GM18507 (cell line): ENCODE measurements at regions not wholly inside any gene's neighbourhood (a gene's known extent, or its start where the extent isn't known, plus 50 kb on each side); places are given as distances from the start of the nearest gene placed in this dataset.
"Not testable (repeated sequence)": the region's sequence is repeated elsewhere in the genome, so short reads cannot be mapped to it uniquely, and the experiment has no call there.

Experiments
- DNase-seq: peaks from one replicate; pipeline ENCODE4 v3.0.0; 2011; ENCODE audit warnings: low read depth; ENCODE audit not compliant: insufficient read length; ENCODE audit errors: extremely low spot score
- FAIRE-seq: peaks from 2 replicates; lab custom pipeline; 2011; peaks lifted over from hg19 to GRCh38; lab: Jason Lieb, UNC

DNA sequence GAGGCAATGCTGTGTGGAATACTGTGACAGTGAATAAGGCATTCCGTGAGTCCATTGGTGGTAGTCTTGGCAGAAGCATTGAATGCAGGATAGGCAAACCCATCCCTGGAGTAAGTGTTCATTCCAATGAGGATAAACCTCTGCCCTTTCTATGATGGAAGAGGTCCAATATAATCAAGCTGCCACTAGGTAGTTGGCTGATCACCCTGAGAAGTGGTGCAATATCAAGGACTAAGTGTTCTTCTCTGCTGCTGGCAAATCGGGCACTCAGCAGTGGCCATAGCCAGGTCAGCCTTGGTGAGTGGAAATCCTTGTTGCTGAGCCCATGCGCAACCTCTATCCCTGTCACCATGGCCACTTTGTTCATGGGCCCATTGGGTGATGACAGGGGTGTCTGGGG, 70.1 kb downstream of the FBXO4 start:
- DNase-seq (no peak), FAIRE-seq (no peak)

DNA sequence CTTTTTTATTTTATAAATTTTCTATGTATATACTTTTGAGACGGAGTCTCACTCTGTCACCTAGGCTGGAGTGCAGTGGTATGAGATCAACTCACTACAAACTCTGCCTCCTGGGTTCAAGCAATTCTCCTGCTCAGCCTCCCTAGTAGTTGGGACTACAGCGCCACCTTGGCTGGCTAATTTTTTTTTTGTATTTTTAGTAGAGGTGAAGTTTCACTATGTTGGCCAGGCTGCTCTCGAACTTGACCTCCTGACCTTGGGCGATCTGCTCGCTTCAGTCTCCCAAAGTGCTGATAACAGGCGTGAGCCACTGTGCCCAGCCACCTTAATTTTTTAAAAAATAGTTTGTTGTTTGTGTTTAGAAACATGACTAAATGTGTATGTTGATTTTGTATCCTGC, 76.6 kb downstream of the FBXO4 start:
- no peak for DNase-seq
- no peak for FAIRE-seq

DNA sequence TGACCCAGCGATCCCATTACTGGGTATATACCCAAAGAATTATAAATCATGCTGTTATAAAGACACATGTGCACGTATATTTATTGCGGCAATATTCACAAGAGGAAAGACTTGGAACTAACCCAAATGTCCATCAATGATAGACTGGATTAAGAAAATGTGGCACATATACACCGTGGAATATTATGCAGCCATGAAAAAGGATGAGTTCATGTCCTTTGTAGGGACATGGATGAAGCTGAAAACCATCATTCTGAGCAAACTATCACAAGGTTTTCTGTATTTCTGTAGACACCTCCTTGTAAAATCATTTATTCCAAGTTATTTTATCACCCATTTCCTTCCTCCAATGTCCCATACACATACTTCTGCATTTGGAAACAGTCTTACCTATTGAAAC, 78.8 kb downstream of the FBXO4 start:
- FAIRE-seq, DNase-seq: not testable (repeated sequence)

DNA sequence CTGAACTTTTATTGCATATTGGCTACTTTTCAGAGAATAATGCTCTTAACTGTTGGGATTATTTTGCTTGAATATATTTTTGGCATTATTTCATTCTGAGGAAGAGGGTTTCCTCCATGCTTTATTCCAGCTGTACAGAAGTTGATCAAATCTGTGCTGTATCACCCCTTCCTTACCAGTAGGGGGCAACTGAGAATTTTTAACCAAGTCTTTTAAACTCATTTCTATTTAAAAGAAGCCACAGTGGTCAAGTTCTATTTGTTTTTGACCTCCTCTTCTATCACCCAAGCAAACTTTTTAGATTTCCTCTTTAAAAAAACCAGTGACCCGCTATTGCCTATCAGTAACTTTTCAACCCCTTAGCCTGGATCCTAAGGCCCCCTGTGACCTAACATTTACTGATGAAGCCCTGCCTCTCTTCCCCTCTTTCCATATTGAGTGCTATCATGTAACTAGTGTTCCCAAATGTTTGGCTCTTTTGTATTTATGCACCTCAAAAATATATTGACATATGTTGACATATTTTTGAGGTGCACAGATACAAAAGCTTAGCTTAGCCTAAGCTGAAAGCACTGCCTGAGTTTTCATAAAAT, 80.6 kb downstream of the FBXO4 start:
- no peak for DNase-seq
- peak; percentile 71 for FAIRE-seq

DNA sequence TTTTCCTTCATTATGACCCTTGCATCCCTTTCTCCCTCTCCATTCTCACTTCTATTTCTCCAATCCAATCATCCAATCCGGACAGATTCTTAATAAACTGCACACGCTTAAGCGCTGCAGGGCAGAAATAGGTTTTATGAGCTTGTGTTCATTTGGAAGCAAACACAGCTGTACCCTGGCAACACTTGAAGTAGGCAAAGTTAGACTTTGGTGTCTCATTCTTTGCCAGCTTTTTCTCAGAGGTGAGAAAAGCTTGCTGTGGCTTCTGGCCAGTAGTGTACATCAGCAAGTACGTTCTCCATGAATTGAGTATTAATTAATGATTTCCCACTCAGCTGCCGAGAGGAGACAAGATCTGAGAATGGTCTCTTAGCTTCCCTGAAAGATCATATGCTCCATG, 88.5 kb downstream of the FBXO4 start:
- DNase-seq, result no peak
- no peak for FAIRE-seq

DNA sequence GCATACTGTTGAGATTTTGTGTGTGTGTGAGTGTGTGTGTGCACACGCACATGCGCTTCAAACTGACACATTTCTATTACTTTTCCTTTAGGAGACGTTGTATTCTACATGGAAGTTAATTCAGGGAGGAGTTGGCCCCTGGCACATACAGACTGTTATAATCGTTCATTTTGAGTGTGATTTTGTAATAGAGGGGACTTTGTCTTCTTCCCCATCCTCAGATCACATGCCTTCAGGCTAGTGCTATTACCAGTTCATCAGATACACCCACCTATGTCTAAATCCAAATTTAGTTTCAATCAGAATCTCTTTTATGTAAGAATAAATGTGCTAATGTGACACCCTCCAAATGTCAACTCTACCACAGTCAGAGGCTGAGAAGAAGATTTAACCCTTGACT, 90.2 kb downstream of the FBXO4 start:
- FAIRE-seq (no peak), DNase-seq (no peak)

DNA sequence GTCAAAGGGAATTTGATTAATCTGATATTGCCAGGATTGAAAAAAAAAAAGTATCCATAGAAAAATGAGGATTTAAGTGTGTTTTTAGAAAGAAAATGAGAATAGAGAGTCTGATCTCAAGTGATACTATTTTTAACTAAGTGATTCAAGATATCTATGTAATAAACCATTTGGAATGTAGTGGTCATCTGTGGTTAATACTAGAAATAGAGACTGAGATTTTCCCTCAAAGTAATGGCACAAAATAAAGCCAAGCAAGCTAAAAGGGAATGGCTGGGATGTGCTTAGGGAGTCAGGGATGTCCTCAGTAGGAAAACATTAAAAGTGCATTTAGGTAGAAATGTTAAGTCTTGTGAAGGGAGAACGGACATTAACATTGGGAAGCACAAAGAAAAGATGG, 90.6 kb downstream of the FBXO4 start:
- DNase-seq (no peak), FAIRE-seq (no peak)

DNA sequence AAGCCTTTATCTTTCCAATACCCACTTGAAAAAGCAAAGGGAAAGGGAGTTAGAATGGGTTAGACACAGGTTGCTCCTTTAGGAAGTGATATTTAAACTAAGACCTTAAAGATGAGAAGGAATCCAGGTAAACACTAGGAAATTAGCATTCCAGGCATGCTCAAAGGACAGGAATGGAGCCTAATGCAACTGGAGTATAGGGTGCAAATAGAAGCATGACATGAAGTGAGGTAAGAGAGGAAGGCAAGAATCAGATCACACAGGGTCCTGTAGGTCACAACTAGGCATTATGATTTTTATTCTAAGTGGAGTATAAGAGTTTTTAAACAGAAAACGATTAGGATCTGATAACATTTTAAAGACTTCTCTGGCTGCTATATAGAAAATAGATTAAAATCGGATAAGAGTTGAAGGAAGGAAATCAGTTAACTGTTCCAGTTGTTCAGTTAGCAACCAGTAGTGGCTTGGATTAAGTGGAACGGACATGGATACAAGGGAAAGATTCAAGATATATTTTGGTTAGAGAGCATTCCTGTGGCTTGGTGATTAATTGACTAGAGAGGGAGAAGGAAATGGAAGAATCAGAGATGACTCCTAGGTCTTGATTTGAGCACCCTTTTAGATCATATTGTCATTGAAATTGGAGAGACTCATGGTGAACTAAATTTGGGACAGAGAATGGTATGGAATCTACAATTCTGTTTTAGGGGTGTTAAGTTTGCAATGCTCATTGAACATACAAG, 95.9 kb downstream of the FBXO4 start:
- DNase-seq (no peak), FAIRE-seq (no peak)

DNA sequence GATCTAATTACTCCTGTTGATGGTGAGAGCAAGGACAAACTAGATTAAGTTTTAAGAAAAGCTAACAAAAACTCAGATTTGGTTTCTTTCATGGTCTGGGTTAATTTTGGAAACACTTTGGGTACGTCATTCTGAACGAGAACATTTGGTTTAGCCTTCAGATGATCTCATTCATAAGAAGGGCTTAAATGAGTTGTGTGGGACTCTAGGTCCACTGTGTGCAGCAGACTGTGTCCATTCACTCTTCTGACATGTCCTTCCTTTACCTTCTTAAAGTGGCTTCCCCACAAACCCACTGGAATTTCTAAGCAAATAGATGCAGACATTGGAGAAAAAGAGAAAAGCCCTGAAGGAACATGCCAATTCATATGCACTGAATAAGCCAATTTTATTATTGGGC, 96.8 kb downstream of the FBXO4 start:
- FAIRE-seq (no peak), DNase-seq (no peak)

DNA sequence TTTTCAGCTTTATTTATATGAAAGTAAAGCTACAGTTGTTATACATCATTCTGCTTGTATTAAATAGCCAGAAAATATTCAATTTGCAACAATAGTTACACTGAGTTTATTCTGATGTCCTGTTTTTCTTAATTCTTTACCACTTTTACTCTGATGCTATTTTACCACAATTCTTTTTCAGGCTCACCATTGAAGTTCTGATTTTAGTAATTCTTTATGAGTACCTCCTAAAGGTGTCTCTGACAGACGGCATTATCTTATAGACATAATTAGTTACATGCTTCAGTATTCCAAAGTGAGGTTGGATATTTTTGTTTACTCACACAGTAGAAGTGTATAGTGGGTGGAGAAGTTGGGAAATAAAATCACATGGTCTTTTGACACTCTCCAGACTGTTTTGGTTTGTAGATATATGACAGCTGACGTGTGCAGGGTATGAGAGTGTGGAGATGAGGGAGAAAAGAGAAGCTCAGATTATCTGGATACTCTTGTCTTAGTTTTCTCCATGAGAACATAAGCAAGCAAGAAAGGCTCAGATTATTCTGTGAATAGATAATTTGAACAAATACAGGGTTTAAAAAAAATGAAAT, 97.4 kb downstream of the FBXO4 start:
- no peak for DNase-seq

DNA sequence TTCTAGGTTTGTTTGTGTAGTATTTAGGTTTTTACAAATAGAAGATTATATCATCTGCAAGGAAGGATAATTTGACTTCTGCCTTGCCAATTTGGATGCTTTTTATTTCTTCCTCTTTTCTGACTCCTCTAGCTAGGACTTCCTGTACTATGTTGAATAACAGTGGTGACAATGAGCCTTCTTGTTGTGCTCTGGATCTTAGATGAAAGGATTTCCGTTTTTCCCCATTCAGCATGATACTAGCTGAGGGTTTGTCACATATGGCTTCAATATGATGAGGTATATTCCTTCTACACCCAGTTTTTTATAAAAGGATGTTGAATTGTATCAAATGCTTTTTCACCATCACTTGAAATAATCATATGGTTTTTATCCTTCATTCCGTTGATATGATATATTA, 101.4 kb downstream of the FBXO4 start:
- FAIRE-seq, result no peak
- no peak for DNase-seq

More for the DNA sequence above, 97.4 kb downstream of the FBXO4 start:
- FAIRE-seq, result no peak

DNA sequence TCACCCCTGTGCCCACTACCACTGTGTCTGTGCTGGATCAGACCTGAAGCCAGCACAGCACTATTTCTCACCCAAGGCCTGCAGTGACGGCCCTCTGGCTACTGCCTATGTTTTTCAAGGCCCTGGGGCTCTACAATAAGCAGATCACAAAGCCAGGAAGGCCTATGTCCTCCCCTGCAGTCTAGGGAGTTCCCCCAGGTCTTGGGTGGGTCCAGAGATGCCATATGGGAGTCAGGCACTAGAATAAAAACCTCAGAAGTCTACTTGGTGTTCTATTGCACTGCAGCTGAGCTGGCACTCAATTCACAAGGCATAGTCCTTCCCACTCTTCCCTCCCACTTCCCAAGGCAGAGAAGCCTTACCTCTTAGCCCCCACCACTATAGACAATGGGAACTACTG, 107.1 kb downstream of the FBXO4 start:
- FAIRE-seq (no peak), DNase-seq (no peak)

DNA sequence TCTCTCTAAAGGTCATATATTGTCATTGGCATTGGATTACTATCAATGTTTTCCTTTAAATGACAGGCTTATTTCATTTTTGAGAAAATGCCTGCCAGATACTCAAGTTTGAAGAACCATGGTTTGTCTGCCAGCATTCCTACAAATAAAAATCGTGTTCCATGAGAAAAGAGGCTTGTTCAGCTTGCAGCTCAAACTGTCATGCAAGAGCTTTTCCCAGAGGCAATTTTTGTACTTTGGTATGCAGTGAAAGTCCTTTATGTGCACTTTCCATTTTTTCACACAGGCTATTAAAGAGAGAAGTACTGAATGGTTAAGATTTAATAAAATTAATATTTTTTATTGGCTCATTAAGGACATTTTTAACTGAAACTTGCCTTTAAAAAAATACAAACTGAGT, 110.4 kb downstream of the FBXO4 start:
- no peak for FAIRE-seq
- DNase-seq, result no peak

DNA sequence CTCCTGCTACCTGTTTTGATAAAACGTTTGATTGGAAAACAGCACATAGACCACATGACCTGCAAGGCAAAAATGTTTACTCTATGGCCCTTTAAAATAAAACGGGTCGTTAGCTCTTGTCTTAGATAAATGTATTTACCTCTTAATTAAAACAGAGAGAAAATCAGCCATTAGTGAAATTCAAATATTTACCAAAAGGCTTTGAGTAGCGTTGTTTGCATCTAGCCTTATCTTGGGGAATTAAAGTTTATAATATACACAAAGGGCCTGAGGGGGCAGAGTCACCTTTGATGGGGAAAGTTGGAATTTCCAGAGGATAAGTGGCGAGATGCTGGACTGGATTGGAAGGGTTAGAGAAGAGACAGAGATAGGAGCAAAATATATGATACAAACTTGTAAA, 111.3 kb downstream of the FBXO4 start:
- FAIRE-seq (no peak), DNase-seq (no peak)

DNA sequence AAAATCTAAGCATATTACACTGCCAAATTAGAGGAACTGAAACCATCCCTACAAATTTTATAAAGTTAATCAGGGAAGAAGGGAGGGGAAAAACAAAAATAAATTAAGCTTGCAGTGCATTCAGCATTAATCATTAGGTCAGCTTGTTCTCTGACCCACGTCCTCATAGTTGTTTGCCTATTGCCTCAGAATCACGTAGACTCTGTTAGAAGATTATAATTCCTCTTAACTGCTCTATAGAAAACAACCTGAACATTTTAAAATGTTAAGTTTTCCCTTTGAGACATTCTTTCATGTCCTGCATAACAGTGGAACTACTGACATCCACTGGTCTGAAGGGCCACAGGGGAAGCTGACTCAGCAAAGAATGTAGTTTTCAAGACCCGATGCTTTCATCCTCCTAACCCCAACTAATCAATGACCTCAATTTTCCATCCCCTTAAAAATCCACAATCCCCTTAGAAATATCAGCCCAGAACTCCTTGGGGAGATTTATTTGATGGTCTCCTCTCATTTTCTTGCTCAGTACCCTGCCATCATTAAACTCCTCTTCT, 112.4 kb downstream of the FBXO4 start:
- DNase-seq (no peak), FAIRE-seq (no peak)

DNA sequence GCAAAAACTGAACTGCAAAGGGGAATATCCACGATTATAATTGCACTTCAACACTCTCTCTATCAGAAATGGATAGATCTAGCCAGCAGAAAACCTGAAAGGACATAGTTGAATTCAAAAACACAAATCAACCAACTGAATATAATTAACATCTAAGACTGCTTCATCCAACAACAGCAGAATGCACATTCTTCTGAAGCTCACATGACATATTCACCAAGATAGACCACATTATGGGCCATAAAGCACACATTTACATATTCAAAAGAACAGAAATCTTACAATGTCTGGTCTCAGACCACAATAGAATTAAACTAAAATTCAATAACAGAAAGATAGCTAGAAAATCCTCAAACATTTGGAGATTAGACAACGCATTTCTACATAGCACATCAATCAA, 118.3 kb downstream of the FBXO4 start:
- FAIRE-seq (no peak), DNase-seq (no peak)

DNA sequence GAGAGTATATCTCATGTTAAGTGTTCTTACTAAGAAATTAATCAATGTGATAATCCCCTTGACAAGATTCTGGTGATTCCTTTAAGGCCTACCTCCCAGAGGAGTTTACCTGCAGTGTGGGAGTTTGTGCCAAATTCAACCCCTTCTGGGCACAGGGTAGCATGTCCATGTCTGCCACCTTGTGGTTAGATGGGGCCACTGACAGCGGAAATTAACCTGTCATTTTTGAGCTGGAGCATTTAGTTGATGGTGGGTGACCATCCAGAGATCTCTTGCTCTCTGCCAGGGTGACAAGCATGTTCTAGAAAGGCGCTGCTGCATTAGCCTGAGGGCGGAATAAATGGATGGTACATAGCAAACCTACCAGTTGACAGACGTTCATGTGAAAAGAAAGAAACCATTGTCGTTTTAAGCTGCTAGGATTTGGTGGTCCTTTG, 132.2 kb downstream of the FBXO4 start:
- FAIRE-seq, result peak; percentile 91
- peak; percentile 15 for DNase-seq

DNA sequence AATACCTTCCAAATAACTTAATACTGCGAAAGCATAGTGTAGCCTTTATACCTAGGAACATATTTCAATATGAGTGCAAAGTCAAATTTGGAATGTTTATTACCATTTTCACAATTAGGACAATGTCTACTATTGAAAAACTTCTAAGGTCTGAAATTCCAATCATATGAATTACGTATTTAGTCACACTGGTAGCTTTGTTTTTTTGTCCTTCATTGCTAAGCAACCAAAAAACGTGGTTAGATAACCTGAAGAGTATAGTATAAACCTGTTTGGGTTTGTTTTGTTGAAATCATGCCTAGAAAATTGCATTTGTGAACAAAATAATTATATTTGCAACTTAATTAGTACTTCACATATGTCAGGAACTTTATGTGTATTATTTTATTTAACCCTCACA, 134.2 kb downstream of the FBXO4 start:
- FAIRE-seq (no peak), DNase-seq (no peak)

DNA sequence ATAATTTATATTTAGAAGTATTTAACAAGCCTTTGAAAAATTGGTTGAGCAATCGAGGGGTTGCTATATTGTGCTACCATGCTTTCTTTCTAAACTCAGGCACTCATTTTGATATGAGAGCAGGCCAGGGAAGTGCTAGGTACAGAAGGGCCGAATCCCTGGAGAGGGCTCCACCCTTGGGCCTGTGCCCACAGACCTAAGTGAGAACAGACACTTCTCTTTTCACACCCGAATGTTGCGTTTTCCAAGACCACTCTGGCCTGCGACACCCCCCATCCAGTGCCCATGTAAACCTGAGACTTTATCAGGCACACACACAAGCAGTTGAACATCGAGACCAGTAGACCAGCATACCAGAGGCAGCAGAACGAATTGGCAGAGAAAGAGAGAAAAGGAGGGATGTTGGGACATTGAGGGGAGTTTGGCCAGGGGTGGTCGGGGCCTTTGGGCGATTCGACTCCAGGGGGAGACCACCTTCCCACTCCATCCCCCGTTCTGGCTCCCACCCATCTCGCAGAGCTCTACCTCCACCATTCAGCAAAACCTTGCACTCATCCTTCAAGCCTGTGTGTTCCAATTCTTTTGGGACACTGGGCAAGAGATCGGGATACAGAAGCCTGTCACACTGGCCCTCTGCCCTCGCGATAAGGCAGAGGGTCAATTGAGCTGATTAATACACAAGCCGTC, 134.8 kb downstream of the FBXO4 start:
- FAIRE-seq (no peak), DNase-seq (no peak)

DNA sequence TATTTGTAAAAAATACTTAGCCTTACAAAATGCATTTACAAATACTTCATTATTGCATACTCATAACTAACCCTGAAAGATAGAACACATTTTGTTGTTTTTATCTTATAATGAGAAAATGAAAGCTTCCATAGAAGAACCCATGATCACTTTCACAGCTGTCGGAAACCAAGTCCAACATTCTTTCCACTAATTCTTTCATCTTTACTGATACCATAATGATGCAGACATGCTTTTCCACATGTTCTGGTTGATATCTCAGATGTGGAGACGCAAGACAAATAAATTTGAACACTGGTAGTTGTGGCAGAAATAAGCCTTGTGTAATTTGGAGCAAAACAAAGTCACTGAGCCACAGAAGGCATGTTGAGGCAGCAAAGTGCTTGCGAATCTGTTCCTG, 136.0 kb downstream of the FBXO4 start:
- FAIRE-seq (no peak), DNase-seq (no peak)
